H1 (cell line): ENCODE measurements at regions not wholly inside any gene's neighbourhood (a gene's known extent, or its start where the extent isn't known, plus 50 kb on each side); places are given as distances from the start of the nearest gene placed in this dataset.

Source experiments
- CTCF ChIA-PET: fragments of 300-600 bp; sonication (Branson Sonifier 250); formaldehyde crosslinking; loops from one replicate; lab custom pipeline; 2021; ENCODE audit not compliant: partially characterized antibody; lab: Charles Lee
- POLR2A ChIA-PET: fragments of 300-600 bp; sonication (Branson Sonifier 250); formaldehyde crosslinking; loops from one replicate; lab custom pipeline; 2021; ENCODE audit warnings: inconsistent platforms; ENCODE audit not compliant: partially characterized antibody; lab: Charles Lee
- DNase-seq, 2 experiments: peaks; one replicate each; pipeline versions ENCODE4 v3.0.0 to v3.0.0-alpha.2; 2010 to 2022; ENCODE audit warnings: low spot score in 2 of 2, low read depth in 1 of 2, mixed read lengths in 1 of 2
- FAIRE-seq: peaks from 2 replicates; lab custom pipeline; 2011; peaks lifted over from hg19 to GRCh38; lab: Jason Lieb, UNC
- H2AFZ ChIP-seq: 2 replicates; pipeline ENCODE4 v1.8.1; 2012; ENCODE audit warnings: low read length, inconsistent platforms
- H2AK5ac ChIP-seq: 2 replicates; pipeline ENCODE4 v1.6.1; 2013; ENCODE audit warnings: low read depth, low read length
- H2BK120ac ChIP-seq: replicated peaks from 2 replicates; pipeline ENCODE3; 2013; ENCODE audit warnings: low read depth, low read length, inconsistent platforms
- H2BK12ac ChIP-seq: 2 replicates; pipeline ENCODE4 v1.6.1; 2013; ENCODE audit warnings: low read depth, low read length
- H2BK15ac ChIP-seq: 2 replicates; pipeline ENCODE4 v1.6.1; 2013; ENCODE audit warnings: low read length
- H2BK20ac ChIP-seq: 2 replicates; pipeline ENCODE4 v1.6.1; 2013; ENCODE audit warnings: low read length
- H2BK5ac ChIP-seq: 2 replicates; pipeline ENCODE4 v1.6.1; 2013; ENCODE audit warnings: low read depth, low read length
- H3K14ac ChIP-seq: 2 replicates; pipeline ENCODE4 v1.6.1; 2013; ENCODE audit warnings: inconsistent platforms; ENCODE audit not compliant: insufficient read length
- H3K18ac ChIP-seq: 2 replicates; pipeline ENCODE4 v1.6.1; 2013; ENCODE audit warnings: low read length; ENCODE audit errors: extremely low read depth
- H3K23ac ChIP-seq: 2 replicates; pipeline ENCODE4 v1.6.1; 2013; ENCODE audit warnings: inconsistent platforms; ENCODE audit not compliant: insufficient read length
- H3K23me2 ChIP-seq: 2 replicates; pipeline ENCODE4 v1.6.1; 2013; ENCODE audit warnings: low read depth, low read length
- H3K27ac ChIP-seq: 2 replicates; pipeline ENCODE4 v1.6.1; 2011; ENCODE audit warnings: low read depth, low read length, inconsistent platforms
- H3K27me3 ChIP-seq, 4 experiments: replicated peaks in 1 of 4; 1 replicate in 1 of 4; 2 replicates in 3 of 4; pipeline versions ENCODE4 v1.6.1 to v1.8.1; 2011 to 2013; ENCODE audit warnings: low read length in 3 of 4, mild to moderate bottlenecking in 3 of 4, inconsistent platforms in 2 of 4, mixed read lengths in 2 of 4, moderate library complexity in 1 of 4; ENCODE audit not compliant: control insufficient read depth in 3 of 4, insufficient read depth in 3 of 4; ENCODE audit errors: extremely low read depth in 1 of 4
- H3K36me3 ChIP-seq, 4 experiments: 2 replicates each; pipeline versions ENCODE4 v1.6.1 to v1.8.1; 2011 to 2013; ENCODE audit warnings: mild to moderate bottlenecking in 4 of 4, low read length in 3 of 4, moderate library complexity in 2 of 4, control low read depth in 1 of 4, inconsistent platforms in 1 of 4; ENCODE audit not compliant: insufficient read depth in 4 of 4, control insufficient read depth in 2 of 4
- H3K4ac ChIP-seq: replicated peaks from 2 replicates; pipeline ENCODE3; 2013; ENCODE audit warnings: low read length, low read depth, mixed read lengths, inconsistent platforms; ENCODE audit not compliant: insufficient read length
- H3K4me1 ChIP-seq, 4 experiments: replicated peaks in 1 of 4; 1 replicate in 1 of 4; 2 replicates in 3 of 4; pipeline versions ENCODE4 v1.6.1 to v1.8.1; 2011 to 2013; ENCODE audit warnings: low read length in 3 of 4, inconsistent platforms in 2 of 4, mixed read lengths in 1 of 4; ENCODE audit not compliant: insufficient read depth in 4 of 4, control insufficient read depth in 3 of 4
- H3K4me2 ChIP-seq, 2 experiments: 2 replicates each; pipeline versions ENCODE4 v1.6.1 to v1.8.1; 2011 to 2013; ENCODE audit warnings: low read depth in 2 of 2, low read length in 2 of 2, control low read depth in 1 of 2, inconsistent platforms in 1 of 2, mild to moderate bottlenecking in 1 of 2; ENCODE audit not compliant: insufficient read depth in 1 of 2
- H3K4me3 ChIP-seq, 4 experiments: fragments of 200-600, 300-600 bp in 1 of 4; sonication (generic), shearing (Covaris generic), sonication (Bioruptor Twin) in 1 of 4; 2 replicates each; pipeline versions ENCODE4 v1.5.1 to v1.8.1; 2011 to 2016; ENCODE audit warnings: low read length in 4 of 4, low read depth in 3 of 4, control low read depth in 2 of 4, inconsistent platforms in 2 of 4, mild to moderate bottlenecking in 2 of 4, mixed read lengths in 1 of 4, moderate library complexity in 1 of 4; ENCODE audit not compliant: insufficient read depth in 2 of 4; ENCODE audit errors: extremely low read depth in 1 of 4
- H3K56ac ChIP-seq: replicated peaks from 2 replicates; pipeline ENCODE3; 2013; ENCODE audit warnings: low read depth, mild to moderate bottlenecking, mixed read lengths, low read length, inconsistent platforms; ENCODE audit not compliant: insufficient read length
- H3K79me1 ChIP-seq: 2 replicates; pipeline ENCODE4 v1.6.1; 2013; ENCODE audit warnings: low read depth, low read length, control low read depth
- H3K79me2 ChIP-seq, 2 experiments: 2 replicates each; pipeline versions ENCODE4 v1.6.1 to v1.8.1; 2012 to 2013; ENCODE audit warnings: low read length in 2 of 2, mild to moderate bottlenecking in 2 of 2, inconsistent platforms in 1 of 2; ENCODE audit not compliant: insufficient read depth in 2 of 2, control insufficient read depth in 1 of 2
- H3K9ac ChIP-seq, 4 experiments: replicated peaks in 1 of 4; 1 replicate in 1 of 4; 2 replicates in 3 of 4; pipeline versions ENCODE4 v1.6.1 to v1.8.1; 2011 to 2013; ENCODE audit warnings: low read depth in 3 of 4, low read length in 3 of 4, control low read depth in 2 of 4, mild to moderate bottlenecking in 2 of 4, moderate library complexity in 2 of 4, inconsistent platforms in 1 of 4; ENCODE audit errors: extremely low read depth in 1 of 4
- H3K9me3 ChIP-seq, 2 experiments: 2 replicates each; pipeline versions ENCODE4 v1.6.1 to v1.8.1; 2012 to 2013; ENCODE audit warnings: mild to moderate bottlenecking in 2 of 2, moderate library complexity in 2 of 2, control low read depth in 1 of 2, inconsistent platforms in 1 of 2, low read depth in 1 of 2, low read length in 1 of 2, mixed read lengths in 1 of 2; ENCODE audit not compliant: insufficient read depth in 2 of 2
- H4K20me1 ChIP-seq, 2 experiments: replicated peaks in 1 of 2; 2 replicates each; pipeline versions ENCODE3 to v1.8.1; 2011 to 2013; ENCODE audit warnings: inconsistent platforms in 2 of 2, low read length in 2 of 2, mild to moderate bottlenecking in 1 of 2; ENCODE audit not compliant: insufficient read depth in 2 of 2, control insufficient read depth in 1 of 2
- H4K5ac ChIP-seq: 2 replicates; pipeline ENCODE4 v1.6.1; 2013; ENCODE audit warnings: low read length, low read depth, mixed read lengths, inconsistent platforms; ENCODE audit not compliant: insufficient read length
- H4K8ac ChIP-seq: 2 replicates; pipeline ENCODE4 v1.8.0; 2013; ENCODE audit warnings: mild to moderate bottlenecking, moderate library complexity, low read length, inconsistent platforms; ENCODE audit not compliant: insufficient read depth; ENCODE audit errors: extremely low read depth
- H4K91ac ChIP-seq: replicated peaks from 2 replicates; pipeline ENCODE3; 2013; ENCODE audit warnings: low read length, mixed read lengths, inconsistent platforms; ENCODE audit not compliant: insufficient read length
- ASH2L ChIP-seq: fragments of 200-600, 300-600 bp; sonication (generic); IDR thresholded peaks from one replicate; pipeline ENCODE4 v1.7.1; 2017; ENCODE audit warnings: low read length
- ATF3 ChIP-seq: IDR thresholded peaks from 2 replicates; pipeline ENCODE4 v1.6.1; 2011; ENCODE audit warnings: low read depth, mild to moderate bottlenecking, low read length; ENCODE audit not compliant: insufficient read depth
- CTCF ChIP-seq, 3 experiments: IDR thresholded peaks; 1 replicate in 2 of 3; 2 replicates in 1 of 3; pipeline versions ENCODE4 v1.5.1 to v1.6.1; 2011; ENCODE audit warnings: low read length in 3 of 3, mild to moderate bottlenecking in 3 of 3, inconsistent platforms in 2 of 3, low read depth in 1 of 3, moderate library complexity in 1 of 3; ENCODE audit not compliant: insufficient read depth in 1 of 3; ENCODE audit errors: control extremely low read depth in 1 of 3
- HDAC2 ChIP-seq, 2 experiments: fragments of 300-600 bp in 1 of 2; sonication (generic) in 1 of 2; IDR thresholded peaks; 2 replicates each; pipeline ENCODE4 v1.6.1; 2011 to 2012; ENCODE audit warnings: low read depth in 2 of 2, low read length in 2 of 2, mild to moderate bottlenecking in 2 of 2, moderate library complexity in 2 of 2, borderline replicate concordance in 1 of 2, inconsistent platforms in 1 of 2
- KDM4A ChIP-seq: IDR thresholded peaks from one replicate; pipeline ENCODE4 v1.7.1; 2012; ENCODE audit warnings: low read depth, mild to moderate bottlenecking, moderate library complexity, low read length, inconsistent platforms; ENCODE audit not compliant: severe bottlenecking
- NRF1 ChIP-seq: IDR thresholded peaks from 2 replicates; pipeline ENCODE4 v1.6.1; 2011; ENCODE audit warnings: mild to moderate bottlenecking, low read depth, low read length, improper control_type of control experiment
- POLR2A ChIP-seq, 2 experiments: IDR thresholded peaks; 1 replicate in 1 of 2; 2 replicates in 1 of 2; pipeline ENCODE4 v1.6.1; 2011; ENCODE audit warnings: low read depth in 2 of 2, low read length in 2 of 2, mild to moderate bottlenecking in 2 of 2; ENCODE audit errors: control extremely low read depth in 1 of 2
- RNF2 ChIP-seq: fragments of 200-900, 300-1000 bp; sonication (generic); IDR thresholded peaks from 2 replicates; pipeline ENCODE4 v1.7.1; 2016; ENCODE audit warnings: borderline replicate concordance, low read depth, mild to moderate bottlenecking, antibody characterized with exemption, low read length; ENCODE audit not compliant: poor library complexity, severe bottlenecking; ENCODE audit errors: missing control alignments
- SAP30 ChIP-seq: fragments of 300-600 bp; sonication (generic); IDR thresholded peaks from 2 replicates; pipeline ENCODE4 v1.7.1; 2012; ENCODE audit warnings: low read length, moderate library complexity, mild to moderate bottlenecking, inconsistent platforms; ENCODE audit not compliant: insufficient read depth, insufficient replicate concordance
- SP2 ChIP-seq: IDR thresholded peaks from 2 replicates; pipeline ENCODE4 v1.6.1; 2012; ENCODE audit warnings: mild to moderate bottlenecking, low read length, inconsistent platforms
- SP4 ChIP-seq: IDR thresholded peaks from 2 replicates; pipeline ENCODE4 v1.6.1; 2012; ENCODE audit warnings: low read length, inconsistent platforms
- WGBS, 2 experiments: shearing (Covaris generic) in 1 of 2; methylation state at CpG; one replicate each; pipeline versions ENCODE4 v1.1.6 to v1.1.7; 2013 to 2015; ENCODE audit warnings: low lambda C conversion rate in 2 of 2, mixed read lengths in 2 of 2, inconsistent platforms in 1 of 2, low coverage in 1 of 2, missing lambda C conversion rate in 1 of 2; ENCODE audit not compliant: insufficient replicate concordance in 2 of 2, insufficient coverage in 1 of 2, insufficient read length in 1 of 2; ENCODE audit errors: extremely low coverage in 1 of 2, missing lambda C conversion rate in 1 of 2; 5-methylcytosine and 5-hydroxymethylcytosine counted together

GRCh38 chrX:69365349-69365748, 138.8 kb upstream of the NALF2 start:
- Histone ChIP-seq H3K79me1 (no peaks in the 10 kb centered on the region), H3K36me3 (no peaks in the 10 kb centered on the region), H2BK12ac (no peak overlapping the region), H2BK15ac (no peak overlapping the region), H3K18ac (no peak overlapping the region), H3K79me2 (no peaks in the 10 kb centered on the region), H2AFZ (no peak overlapping the region), H3K14ac (no peak overlapping the region), H2AK5ac (no peak overlapping the region), H4K91ac (no peak overlapping the region), H3K4me2 (no peak overlapping the region), H2BK20ac (no peak overlapping the region), H2BK5ac (no peak overlapping the region), H4K5ac (no peak overlapping the region), H3K4me1 (no peaks in the 10 kb centered on the region), H3K27me3 (no peaks in the 10 kb centered on the region; a peak in 1 of 7 replicates), H3K23ac (no peak overlapping the region), H4K8ac (no peak overlapping the region), H3K9me3 (no peaks in the 10 kb centered on the region), H3K4me3 (no peak overlapping the region), H3K27ac (no peak overlapping the region), H2BK120ac (no peak overlapping the region), H3K4ac (no peak overlapping the region), H3K9ac (no peak overlapping the region), H4K20me1 (no peaks in the 10 kb centered on the region), H3K56ac (no peak overlapping the region), H3K23me2 (no peaks in the 10 kb centered on the region)
- FAIRE-seq (no peak), DNase-seq (no peak)
- POLR2A ChIA-PET, result no interaction called here
- 100% methylated on average over 1 of the region's 1 CpG; no CpG with 5 or more reads in 1 of the 2 experiments for WGBS, 2 experiments
- CTCF ChIA-PET, result interaction anchor here (0.9 kb wide), 1 partner anchor 8 kb away, joined by 4 read pairs; no protein-coding TSS in a partner anchor
- TF ChIP-seq NRF1 (no peak), SAP30 (no peak), POLR2A (IDR thresholded peaks at IDR 0.05; ENCODE audit: control extremely low read depth in 1 of 2, low read depth in 2 of 2, low read length in 2 of 2) (no peak), SP2 (no peak), HDAC2 (IDR thresholded peaks at IDR 0.05; ENCODE audit: borderline replicate concordance in 1 of 2, low read depth in 2 of 2, low read length in 2 of 2) (no peak), ATF3 (no peak), KDM4A (no peak), ASH2L (no peak), RNF2 (no peak), SP4 (no peak), CTCF (IDR thresholded peaks at IDR 0.05; ENCODE audit: control extremely low read depth in 1 of 3, insufficient read depth in 1 of 3, low read depth in 1 of 3, low read length in 3 of 3) (no peak)
